Activated CD8-positive, alpha-beta memory T cell treated with anti-CD3 and anti-CD28 coated beads, Interleukin-2, amount 50 U/mL, for 48 hours (primary cell): ENCODE measurements at regions not wholly inside any gene's neighbourhood (a gene's known extent, or its start where the extent isn't known, plus 50 kb on each side); places are given as distances from the start of the nearest gene placed in this dataset.

Source experiments
- DNase-seq: peaks from one replicate; pipeline ENCODE4 v3.0.0-alpha.2; 2020

GRCh38 chr6:92589996-92590395 lies 829.4 kb downstream of the EPHA7 start:
- DNase-seq, result no peak

GRCh38 chr6:92588148-92588547 lies 831.2 kb downstream of the EPHA7 start:
- DNase-seq, result no peak

- DNase-seq, result no peak
Observed at GRCh38 chr6:92587525-92587924, 831.8 kb downstream of the EPHA7 start.

- DNase-seq, result no peak
Observed at GRCh38 chr6:92586236-92586977, 833.0 kb downstream of the EPHA7 start.

- DNase-seq, result no peak
Observed at GRCh38 chr6:92582211-92582610, 837.1 kb downstream of the EPHA7 start.

GRCh38 chr6:92577077-92577719 lies 842.2 kb downstream of the EPHA7 start:
- DNase-seq, result no peak

- DNase-seq, result no peak
Observed at GRCh38 chr6:92568541-92568940, 850.8 kb downstream of the EPHA7 start.

- DNase-seq, result no peak
Observed at GRCh38 chr6:92566632-92567031, 852.7 kb downstream of the EPHA7 start.

GRCh38 chr6:92564376-92564775 lies 855.0 kb downstream of the EPHA7 start:
- no peak for DNase-seq

- no peak for DNase-seq
Observed at GRCh38 chr6:92559611-92560010, 859.7 kb downstream of the EPHA7 start.

GRCh38 chr6:92559003-92559402 lies 860.4 kb downstream of the EPHA7 start:
- no peak for DNase-seq

- DNase-seq, result no peak
Observed at GRCh38 chr6:92550501-92550900, 868.9 kb downstream of the EPHA7 start.

- no peak for DNase-seq
Observed at GRCh38 chr6:92545861-92546260, 873.5 kb downstream of the EPHA7 start.

- DNase-seq, result no peak
Observed at GRCh38 chr6:92541448-92542060, 877.8 kb downstream of the EPHA7 start.

GRCh38 chr6:92538926-92539325 lies 880.4 kb downstream of the EPHA7 start:
- DNase-seq, result no peak

GRCh38 chr6:92538275-92538674 lies 881.1 kb downstream of the EPHA7 start:
- DNase-seq, result no peak

GRCh38 chr6:92534109-92534508 lies 885.2 kb downstream of the EPHA7 start:
- no peak for DNase-seq

GRCh38 chr6:92522589-92522988 lies 896.8 kb downstream of the EPHA7 start:
- no peak for DNase-seq

GRCh38 chr6:92521553-92521952 lies 897.8 kb downstream of the EPHA7 start:
- no peak for DNase-seq

GRCh38 chr6:92510137-92510536 lies 909.2 kb downstream of the EPHA7 start:
- DNase-seq, result no peak

- DNase-seq, result no peak
Observed at GRCh38 chr6:92507552-92507951, 911.8 kb downstream of the EPHA7 start.

GRCh38 chr6:92504509-92504908 lies 914.9 kb downstream of the EPHA7 start:
- DNase-seq, result no peak

- DNase-seq, result no peak
Observed at GRCh38 chr6:92497281-92497680, 922.1 kb downstream of the EPHA7 start.

GRCh38 chr6:92496527-92496926 lies 922.8 kb downstream of the EPHA7 start:
- DNase-seq, result no peak
